Caco-2 (cell line): ENCODE measurements at regions not wholly inside any gene's neighbourhood (a gene's known extent, or its start where the extent isn't known, plus 50 kb on each side); places are given as distances from the start of the nearest gene placed in this dataset.

ENCODE experiments used
- BruUV-seq: library from RNA; stranded (reverse); fragments of 400-500 nt; replicated peaks from 2 replicates; lab custom pipeline; 2021; lab: Mats Ljungman, UMichigan
- CTCF ChIA-PET: fragments of 300-600 bp; sonication (Branson Sonifier 250); formaldehyde crosslinking; loops from one replicate; lab custom pipeline; 2022; ENCODE audit warnings: antibody characterized with exemption; lab: Charles Lee
- POLR2A ChIA-PET: fragments of 300-600 bp; sonication (Branson Sonifier 250); formaldehyde crosslinking; loops from one replicate; lab custom pipeline; 2022; ENCODE audit warnings: antibody characterized with exemption; lab: Charles Lee
- DNase-seq, 2 experiments: peaks; one replicate each; pipeline versions ENCODE4 v3.0.0 to v3.0.0-alpha.2; 2020 to 2022
- H3K27me3 ChIP-seq: replicated peaks from 2 replicates; pipeline ENCODE4 v1.6.0; 2011; ENCODE audit warnings: low read length; ENCODE audit not compliant: control insufficient read depth, insufficient read depth
- H3K36me3 ChIP-seq: 2 replicates; pipeline ENCODE4 v1.5.1; 2011; ENCODE audit warnings: low read length; ENCODE audit not compliant: control insufficient read depth, insufficient read depth
- H3K4me1 ChIP-seq: fragments of 250-450 bp; sonication (Bioruptor Pico); 2 replicates; pipeline ENCODE4 v1.5.1; 2020; ENCODE audit warnings: mild to moderate bottlenecking
- H3K4me3 ChIP-seq: 2 replicates; pipeline ENCODE4 v1.5.1; 2011; ENCODE audit warnings: low read depth, mild to moderate bottlenecking, control low read depth, low read length
- H3K9me3 ChIP-seq: fragments of 250-450 bp; sonication (Bioruptor Pico); 2 replicates; pipeline ENCODE4 v1.5.1; 2020; ENCODE audit warnings: mild to moderate bottlenecking, moderate library complexity
- H3K27ac Mint-ChIP-seq: one replicate; pipeline ENCODE4 v1.8.0; 2022; ENCODE audit warnings: mixed read lengths; ENCODE audit not compliant: unreplicated experiment
- H3K27me3 Mint-ChIP-seq: one replicate; pipeline ENCODE4 v1.8.0; 2022; ENCODE audit warnings: mixed read lengths; ENCODE audit not compliant: insufficient read depth, unreplicated experiment
- H3K36me3 Mint-ChIP-seq: one replicate; pipeline ENCODE4 v1.8.0; 2022; ENCODE audit warnings: mild to moderate bottlenecking, mixed read lengths; ENCODE audit not compliant: insufficient read depth, unreplicated experiment
- H3K4me1 Mint-ChIP-seq: one replicate; pipeline ENCODE4 v1.8.0; 2022; ENCODE audit warnings: low read depth, mixed read lengths; ENCODE audit not compliant: unreplicated experiment
- H3K4me3 Mint-ChIP-seq: one replicate; pipeline ENCODE4 v1.8.0; 2022; ENCODE audit warnings: mild to moderate bottlenecking, moderate library complexity, mixed read lengths; ENCODE audit not compliant: unreplicated experiment
- H3K9me3 Mint-ChIP-seq: one replicate; pipeline ENCODE4 v1.8.0; 2022; ENCODE audit warnings: mixed read lengths; ENCODE audit not compliant: unreplicated experiment
- intact Hi-C: fragments of 100-400 bp; cut with micrococcal nuclease; formaldehyde crosslinking; loops from one replicate; pipeline ENCODE4 v1.10.0; 2022; ENCODE audit not compliant: unreplicated experiment
- TF ChIP-seq, protein P1 (sequence below), 2 experiments: fragments of 200-600 bp in 1 of 2; IDR thresholded peaks; 1 replicate in 1 of 2; 2 replicates in 1 of 2; pipeline versions ENCODE4 v1.5.1 to v1.8.0; 2011 to 2022; ENCODE audit warnings: antibody characterized with exemption in 1 of 2, control low read depth in 1 of 2, inconsistent platforms in 1 of 2, low read depth in 1 of 2, low read length in 1 of 2, mild to moderate bottlenecking in 1 of 2, moderate library complexity in 1 of 2; ENCODE audit not compliant: insufficient read depth in 1 of 2, severe bottlenecking in 1 of 2, unreplicated experiment in 1 of 2

- Histone ChIP-seq H3K36me3 (no peaks in the 10 kb centered on the region), H3K4me3 (no peak overlapping the region), H3K4me1 (no peaks in the 10 kb centered on the region), H3K27me3 (no peaks in the 10 kb centered on the region), H3K9me3 (no peaks in the 10 kb centered on the region)
- DNase-seq, result no peak
- Mint-ChIP-seq H3K4me3 (no peak overlapping the region), H3K36me3 (no peaks in the 10 kb centered on the region), H3K9me3 (no peaks in the 10 kb centered on the region), H3K4me1 (no peaks in the 10 kb centered on the region), H3K27me3 (no peaks in the 10 kb centered on the region), H3K27ac (no peak overlapping the region)
- intact Hi-C loops, result no loop called here
- TF ChIP-seq, protein P1, sequence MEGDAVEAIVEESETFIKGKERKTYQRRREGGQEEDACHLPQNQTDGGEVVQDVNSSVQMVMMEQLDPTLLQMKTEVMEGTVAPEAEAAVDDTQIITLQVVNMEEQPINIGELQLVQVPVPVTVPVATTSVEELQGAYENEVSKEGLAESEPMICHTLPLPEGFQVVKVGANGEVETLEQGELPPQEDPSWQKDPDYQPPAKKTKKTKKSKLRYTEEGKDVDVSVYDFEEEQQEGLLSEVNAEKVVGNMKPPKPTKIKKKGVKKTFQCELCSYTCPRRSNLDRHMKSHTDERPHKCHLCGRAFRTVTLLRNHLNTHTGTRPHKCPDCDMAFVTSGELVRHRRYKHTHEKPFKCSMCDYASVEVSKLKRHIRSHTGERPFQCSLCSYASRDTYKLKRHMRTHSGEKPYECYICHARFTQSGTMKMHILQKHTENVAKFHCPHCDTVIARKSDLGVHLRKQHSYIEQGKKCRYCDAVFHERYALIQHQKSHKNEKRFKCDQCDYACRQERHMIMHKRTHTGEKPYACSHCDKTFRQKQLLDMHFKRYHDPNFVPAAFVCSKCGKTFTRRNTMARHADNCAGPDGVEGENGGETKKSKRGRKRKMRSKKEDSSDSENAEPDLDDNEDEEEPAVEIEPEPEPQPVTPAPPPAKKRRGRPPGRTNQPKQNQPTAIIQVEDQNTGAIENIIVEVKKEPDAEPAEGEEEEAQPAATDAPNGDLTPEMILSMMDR (IDR thresholded peaks at IDR 0.05; ENCODE audit: insufficient read depth in 1 of 2, low read depth in 1 of 2, low read length in 1 of 2, severe bottlenecking in 1 of 2, unreplicated experiment in 1 of 2), result no peak
- ChIA-PET CTCF (no interaction called here), POLR2A (no interaction called here)
- no TSS peak for BruUV-seq
These were observed 78.7 kb upstream of the CDH6 start for GRCh38 chr5:31114817-31115216.

- ChIA-PET CTCF (no interaction called here), POLR2A (no interaction called here)
- Histone ChIP-seq H3K9me3 (0 out of 2 replicates have a peak, but pooled peaks cover under 1% of the 10 kb centered on the region), H3K27me3 (no peaks in the 10 kb centered on the region), H3K4me3 (no peak overlapping the region), H3K4me1 (0 out of 2 replicates have a peak, but pooled peaks cover 3% of the 10 kb centered on the region), H3K36me3 (no peaks in the 10 kb centered on the region)
- no peak overlapping the region for H3K27ac Mint-ChIP-seq
- BruUV-seq, result no TSS peak
- TF ChIP-seq, protein P1 (IDR thresholded peaks at IDR 0.05; ENCODE audit: insufficient read depth in 1 of 2, low read depth in 1 of 2, low read length in 1 of 2, severe bottlenecking in 1 of 2, unreplicated experiment in 1 of 2), result no peak
- DNase-seq, result no peak
- no peaks in the 10 kb centered on the region for H3K4me1 Mint-ChIP-seq
- H3K9me3 Mint-ChIP-seq, result no peaks in the 10 kb centered on the region
- H3K27me3 Mint-ChIP-seq, result no peaks in the 10 kb centered on the region
- intact Hi-C loops, result no loop called here
- H3K36me3 Mint-ChIP-seq, result no peaks in the 10 kb centered on the region
- H3K4me3 Mint-ChIP-seq, result no peak overlapping the region
These were observed 79.7 kb upstream of the CDH6 start for GRCh38 chr5:31113666-31114350.

DNA sequence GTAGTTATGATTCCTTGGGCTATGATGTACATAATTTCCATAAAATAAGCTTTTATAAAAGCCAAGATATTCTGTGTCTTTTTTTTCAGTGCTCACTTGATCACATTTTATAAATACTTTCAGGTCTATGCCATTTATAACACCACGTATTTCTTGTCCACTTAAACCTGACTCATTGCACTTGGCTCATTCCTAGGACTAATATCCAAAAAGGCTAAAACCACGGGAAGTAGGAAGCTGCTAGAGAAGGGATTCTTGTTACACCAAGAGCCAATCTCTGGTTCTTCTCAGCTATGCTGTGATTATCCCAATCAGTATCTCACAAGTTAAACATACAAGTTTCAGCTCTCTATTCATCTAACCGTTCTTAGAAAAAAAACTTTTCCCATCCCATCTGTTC, 80.4 kb upstream of the CDH6 start:
- Mint-ChIP-seq H3K36me3 (no peaks in the 10 kb centered on the region), H3K4me3 (no peak overlapping the region), H3K27me3 (no peaks in the 10 kb centered on the region), H3K4me1 (no peaks in the 10 kb centered on the region), H3K27ac (no peak overlapping the region), H3K9me3 (no peaks in the 10 kb centered on the region)
- TF ChIP-seq, protein P1 (IDR thresholded peaks at IDR 0.05; ENCODE audit: insufficient read depth in 1 of 2, low read depth in 1 of 2, low read length in 1 of 2, severe bottlenecking in 1 of 2, unreplicated experiment in 1 of 2), result no peak
- 0 out of 2 replicates have a peak, but pooled peaks cover 5% of the 10 kb centered on the region for H3K4me1 ChIP-seq
- ChIA-PET POLR2A (no interaction called here), CTCF (no interaction called here)
- DNase-seq, result no peak
- H3K4me3 ChIP-seq, result no peak overlapping the region
- 0 out of 2 replicates have a peak, but pooled peaks cover 3% of the 10 kb centered on the region for H3K9me3 ChIP-seq
- no TSS peak for BruUV-seq
- intact Hi-C loops, result no loop called here
- no peaks in the 10 kb centered on the region for H3K27me3 ChIP-seq
- H3K36me3 ChIP-seq, result no peaks in the 10 kb centered on the region
